Activated effector memory CD4-positive, alpha-beta T cell treated with Interleukin-2 at 50 U/mL for 16 hours (primary cell): ENCODE measurements at regions not wholly inside any gene's neighbourhood (a gene's known extent, or its start where the extent isn't known, plus 50 kb on each side); places are given as distances from the start of the nearest gene placed in this dataset.
"Not testable (repeated sequence)": the region's sequence is repeated elsewhere in the genome, so short reads cannot be mapped to it uniquely, and the experiment has no call there.

Experiments
- DNase-seq: peaks from one replicate; pipeline ENCODE4 v3.0.0-alpha.2; 2020

- no peak for DNase-seq
Observed at GRCh38 chr5:87150630-87151029, 117.1 kb upstream of the RASA1 start.

DNA sequence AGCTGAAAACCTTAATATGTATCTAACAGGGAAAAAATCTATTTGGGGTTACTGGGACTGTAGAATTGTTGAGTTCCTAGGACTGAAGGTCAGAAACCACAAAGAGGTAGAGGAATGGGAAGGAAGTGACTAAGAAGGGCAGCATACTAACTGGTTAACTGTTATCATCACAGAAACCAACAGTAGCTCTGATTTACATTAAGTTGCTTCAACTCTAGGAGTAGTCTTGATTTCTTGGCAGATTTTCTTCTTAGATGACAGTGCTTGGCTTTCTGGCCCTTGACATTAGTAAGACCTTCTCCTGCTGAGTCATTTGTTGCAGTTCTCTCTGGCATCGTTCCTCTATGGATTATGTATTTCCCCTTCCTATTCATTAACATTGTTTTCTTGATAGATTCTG, 116.1 kb upstream of the RASA1 start:
- no peak for DNase-seq

DNA sequence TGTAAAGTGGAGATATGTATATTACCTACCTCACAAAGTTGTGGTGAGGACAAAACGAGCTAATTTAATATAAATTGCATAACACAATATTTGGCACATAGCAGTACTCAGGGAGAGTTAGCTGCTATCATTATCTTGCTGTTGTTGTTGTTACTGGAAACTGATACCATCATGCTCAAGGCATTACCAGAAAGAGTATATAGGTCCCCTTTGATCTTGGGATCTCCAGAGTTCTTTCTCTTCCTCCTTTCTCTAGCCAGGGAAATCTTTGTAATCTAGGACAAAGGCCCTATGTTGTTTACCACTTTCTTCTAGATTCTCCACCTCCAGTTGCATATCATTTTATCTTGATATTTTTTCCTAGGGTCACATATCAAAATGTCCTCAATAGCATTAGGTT, 114.8 kb upstream of the RASA1 start:
- no peak for DNase-seq

GRCh38 chr5:87154191-87154590, 113.5 kb upstream of the RASA1 start:
- no peak for DNase-seq

GRCh38 chr5:87155106-87155505, 112.6 kb upstream of the RASA1 start:
- no peak for DNase-seq

DNA sequence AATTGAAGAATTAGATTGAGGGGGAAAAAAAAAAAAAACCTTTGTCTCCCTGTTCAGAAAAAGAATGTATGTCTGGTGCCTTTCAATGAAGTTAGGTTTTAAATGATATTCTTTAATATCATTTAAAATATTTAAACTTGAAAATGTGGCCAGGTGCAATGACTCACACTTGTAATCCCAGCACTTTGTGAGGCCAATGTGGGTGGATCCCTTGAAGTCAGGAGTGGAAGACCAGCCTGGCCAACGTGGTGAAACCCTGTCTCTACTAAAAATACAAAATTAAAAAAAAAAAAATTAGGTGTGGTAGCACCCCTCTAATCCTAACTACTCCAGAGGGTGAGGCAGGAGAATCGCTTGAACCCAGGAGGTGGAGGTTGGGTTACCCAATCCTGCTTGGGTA, 111.1 kb upstream of the RASA1 start:
- DNase-seq: no peak

DNA sequence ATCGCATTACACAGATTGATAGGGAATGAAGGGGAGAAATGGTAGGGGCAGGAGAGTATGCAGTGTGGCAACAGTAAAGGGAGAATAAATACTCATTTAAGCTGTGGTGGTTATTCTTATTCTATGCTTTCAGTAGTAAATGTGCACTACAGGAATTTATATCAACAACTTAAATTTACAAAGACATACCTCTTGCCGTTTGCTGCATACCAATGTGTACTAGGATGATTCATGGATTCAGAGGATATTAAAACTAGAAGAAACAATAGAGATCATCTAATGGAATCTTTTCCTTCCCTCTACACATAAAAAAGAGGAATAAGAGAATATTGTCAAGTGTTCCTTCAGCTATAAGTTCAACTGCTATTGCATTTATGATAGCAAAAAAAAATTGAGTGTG, 103.3 kb upstream of the RASA1 start:
- no peak for DNase-seq

- DNase-seq: no peak
Observed at GRCh38 chr5:87169300-87169991, 98.2 kb upstream of the RASA1 start.

- DNase-seq: no peak
Observed at GRCh38 chr5:87170799-87171198, 96.9 kb upstream of the RASA1 start.

GRCh38 chr5:87182649-87183048, 85.0 kb upstream of the RASA1 start:
- DNase-seq: no peak

- DNase-seq: no peak
Observed at GRCh38 chr5:87183896-87184295, 83.8 kb upstream of the RASA1 start.

DNA sequence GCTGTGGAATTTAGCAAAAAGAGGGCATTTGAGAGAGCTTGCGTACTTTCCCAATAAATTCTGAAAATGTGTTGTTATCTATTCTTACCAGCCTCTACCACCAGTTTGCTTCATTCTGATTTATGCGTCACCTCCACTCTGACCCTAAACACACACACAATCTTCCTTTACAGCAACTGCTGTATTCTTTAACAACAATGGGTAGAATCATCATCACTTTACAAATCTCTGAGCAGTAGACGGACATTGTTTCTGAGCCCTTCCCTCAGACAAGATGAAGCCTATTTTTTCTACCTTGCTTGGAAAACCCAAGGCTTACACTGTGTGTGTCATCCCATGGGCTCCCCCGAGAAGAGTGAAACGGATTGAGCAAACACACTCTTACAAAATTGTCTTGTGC, 83.1 kb upstream of the RASA1 start:
- DNase-seq: no peak

DNA sequence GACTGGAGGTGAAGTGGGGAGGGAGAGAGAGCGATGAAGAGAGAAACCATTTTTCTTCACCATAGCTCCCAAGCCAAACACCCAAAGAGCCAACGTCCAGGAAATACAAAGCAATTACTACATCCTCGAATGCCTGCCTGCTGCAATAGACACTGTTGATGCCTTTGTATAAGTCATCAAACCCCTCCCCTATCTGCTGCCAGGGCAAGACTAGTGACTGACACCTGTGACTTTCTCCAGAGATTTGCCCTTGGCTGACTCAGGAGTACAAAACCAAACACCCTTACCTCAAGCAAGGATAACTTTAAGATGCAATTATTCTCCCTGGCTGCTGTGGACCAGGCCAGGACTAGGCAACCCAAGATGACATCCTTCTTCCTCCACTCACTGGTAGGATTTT, 81.8 kb upstream of the RASA1 start:
- no peak for DNase-seq

GRCh38 chr5:87188391-87188790, 79.3 kb upstream of the RASA1 start:
- no peak for DNase-seq

GRCh38 chr5:87190041-87190440, 77.6 kb upstream of the RASA1 start:
- DNase-seq: no peak

GRCh38 chr5:87190687-87191086, 77.0 kb upstream of the RASA1 start:
- no peak for DNase-seq

DNA sequence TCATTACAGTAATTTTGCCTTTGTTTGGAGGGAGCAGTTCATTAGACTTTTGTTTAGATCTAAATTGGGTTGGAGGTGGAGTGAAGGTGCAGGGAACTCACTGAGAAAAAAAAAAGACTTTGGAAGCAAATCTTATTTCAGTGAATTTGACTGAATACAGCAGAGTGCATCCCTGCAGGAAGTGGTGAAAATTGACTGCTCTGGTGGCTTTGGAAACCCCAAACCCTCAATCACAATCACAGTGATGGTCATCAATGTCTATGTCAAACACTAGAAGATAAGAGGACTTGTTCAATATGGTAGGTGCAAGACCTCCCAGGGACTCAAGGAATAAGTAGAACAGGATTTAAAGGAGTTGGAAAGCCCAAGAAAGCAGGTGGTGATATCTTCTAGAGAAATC, 76.0 kb upstream of the RASA1 start:
- DNase-seq: no peak

DNA sequence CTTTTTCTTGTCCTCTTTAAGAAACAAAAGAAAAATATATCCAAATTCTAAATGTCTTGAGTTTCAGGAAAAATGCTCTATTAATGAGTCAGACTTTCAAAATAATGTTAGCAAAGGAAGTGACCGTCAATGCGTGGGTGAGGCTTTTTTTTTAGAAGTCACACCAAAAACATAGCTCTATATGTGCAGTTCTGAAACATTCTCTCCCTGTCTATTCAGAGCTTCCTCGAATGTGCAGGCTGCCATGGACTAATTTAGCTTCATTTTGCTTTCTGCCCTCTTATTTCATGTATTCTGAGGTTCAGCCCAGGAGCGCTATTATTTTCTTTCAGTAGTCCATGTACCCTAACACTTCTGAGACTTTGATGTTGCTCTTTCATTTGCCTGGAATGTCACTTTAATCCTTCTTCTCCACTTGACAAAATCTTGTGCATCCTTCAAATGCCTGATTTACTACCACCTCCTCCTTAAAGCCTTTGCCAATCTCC, 72.5 kb upstream of the RASA1 start:
- DNase-seq: no peak

DNA sequence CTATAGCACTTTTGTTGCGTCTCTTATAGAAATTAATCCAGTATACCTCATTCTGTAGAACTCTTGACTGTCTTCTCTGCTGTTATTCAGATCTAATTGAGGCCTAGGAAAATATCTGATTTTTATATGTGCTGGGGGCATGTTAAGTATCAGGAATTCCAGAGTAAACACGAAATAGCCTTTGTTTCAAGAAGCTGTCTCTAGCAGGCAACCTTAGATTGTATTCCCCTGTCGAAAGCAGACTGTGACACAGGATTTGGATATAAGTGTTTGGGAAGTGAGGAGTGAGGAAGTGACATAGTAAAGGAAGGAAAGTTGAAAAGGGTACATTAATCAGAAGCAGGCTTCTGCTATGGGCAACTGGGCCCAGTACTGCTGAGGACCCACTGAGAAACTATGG, 72.1 kb upstream of the RASA1 start:
- DNase-seq: no peak

GRCh38 chr5:87198010-87198409, 69.7 kb upstream of the RASA1 start:
- no peak for DNase-seq

DNA sequence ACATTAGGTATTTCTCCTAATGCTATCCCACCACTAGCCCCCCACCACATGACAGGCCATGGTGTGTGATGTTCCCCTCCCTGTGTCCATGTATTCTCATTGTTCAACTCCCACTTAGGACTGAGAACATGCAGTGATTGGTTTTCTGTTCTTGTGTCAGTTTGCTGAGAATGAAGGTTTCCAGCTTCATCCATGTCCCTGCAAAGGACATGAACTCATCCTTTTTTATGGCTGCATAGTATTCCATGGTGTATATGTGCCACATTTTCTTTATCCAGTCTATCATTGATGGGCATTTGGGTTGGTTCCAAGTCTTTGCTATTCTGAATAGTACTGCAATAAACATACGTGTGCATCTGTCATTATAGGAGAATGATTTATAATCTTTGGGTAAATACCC, 68.4 kb upstream of the RASA1 start:
- DNase-seq: not testable (repeated sequence)

- not testable (repeated sequence) for DNase-seq
Observed at GRCh38 chr5:87199704-87200103, 68.0 kb upstream of the RASA1 start.

GRCh38 chr5:87210076-87210475, 57.6 kb upstream of the RASA1 start:
- DNase-seq: no peak

DNA sequence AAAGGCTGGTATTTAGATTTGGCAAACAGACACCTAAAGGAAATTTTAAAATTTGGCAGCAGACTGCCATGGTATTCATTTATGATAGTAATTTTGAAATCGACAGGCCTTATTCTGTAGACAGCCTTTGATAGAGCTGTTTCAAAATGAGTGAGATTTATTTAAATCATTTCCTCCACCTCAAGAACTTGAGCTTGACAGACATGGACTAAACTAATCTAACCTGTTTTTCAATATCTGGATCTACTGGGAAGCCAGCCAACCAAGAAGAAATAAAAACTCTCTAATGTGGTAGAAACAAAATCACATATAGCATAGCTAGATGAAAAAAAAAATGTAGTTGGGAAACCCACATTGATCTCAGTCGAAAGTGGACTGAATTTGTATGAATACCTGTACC, 56.9 kb upstream of the RASA1 start:
- DNase-seq: no peak

DNA sequence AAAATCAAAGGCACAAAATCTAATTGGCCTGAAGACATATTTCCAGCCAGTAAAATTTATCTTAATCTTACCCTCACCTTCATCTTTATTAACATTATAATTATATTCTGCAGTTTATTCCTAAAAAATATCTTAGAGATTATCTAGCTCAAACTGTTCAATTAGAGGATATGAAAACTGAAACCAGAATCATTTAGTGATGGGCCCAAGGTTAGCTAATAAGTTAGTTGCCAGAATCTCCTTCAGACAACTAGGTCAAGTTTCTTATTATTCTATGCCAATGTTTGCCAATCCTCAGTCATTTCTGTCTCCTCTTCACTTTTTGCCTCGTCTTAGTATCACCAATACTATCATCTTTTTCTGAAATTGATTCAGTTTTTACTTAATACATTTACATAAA, 56.0 kb upstream of the RASA1 start:
- no peak for DNase-seq
